DND-41 (cell line): ENCODE measurements at regions not wholly inside any gene's neighbourhood (a gene's known extent, or its start where the extent isn't known, plus 50 kb on each side); places are given as distances from the start of the nearest gene placed in this dataset.

ENCODE experiments used
- EZH2 ChIP-seq: IDR thresholded peaks from 3 replicates; pipeline ENCODE4 v1.6.1; 2012; ENCODE audit warnings: borderline replicate concordance, low read depth, mild to moderate bottlenecking, moderate library complexity, low read length, inconsistent platforms; ENCODE audit not compliant: severe bottlenecking
- TF ChIP-seq, protein P1 (sequence below): IDR thresholded peaks from 2 replicates; pipeline ENCODE4 v1.5.1; 2012; ENCODE audit warnings: borderline replicate concordance, low read length, moderate library complexity, mild to moderate bottlenecking; ENCODE audit not compliant: poor library complexity, severe bottlenecking; ENCODE audit errors: extremely low read depth

GRCh38 chr14:98022541-98023520 lies 1225.6 kb downstream of the VRK1 start:
- TF ChIP-seq, protein P1, sequence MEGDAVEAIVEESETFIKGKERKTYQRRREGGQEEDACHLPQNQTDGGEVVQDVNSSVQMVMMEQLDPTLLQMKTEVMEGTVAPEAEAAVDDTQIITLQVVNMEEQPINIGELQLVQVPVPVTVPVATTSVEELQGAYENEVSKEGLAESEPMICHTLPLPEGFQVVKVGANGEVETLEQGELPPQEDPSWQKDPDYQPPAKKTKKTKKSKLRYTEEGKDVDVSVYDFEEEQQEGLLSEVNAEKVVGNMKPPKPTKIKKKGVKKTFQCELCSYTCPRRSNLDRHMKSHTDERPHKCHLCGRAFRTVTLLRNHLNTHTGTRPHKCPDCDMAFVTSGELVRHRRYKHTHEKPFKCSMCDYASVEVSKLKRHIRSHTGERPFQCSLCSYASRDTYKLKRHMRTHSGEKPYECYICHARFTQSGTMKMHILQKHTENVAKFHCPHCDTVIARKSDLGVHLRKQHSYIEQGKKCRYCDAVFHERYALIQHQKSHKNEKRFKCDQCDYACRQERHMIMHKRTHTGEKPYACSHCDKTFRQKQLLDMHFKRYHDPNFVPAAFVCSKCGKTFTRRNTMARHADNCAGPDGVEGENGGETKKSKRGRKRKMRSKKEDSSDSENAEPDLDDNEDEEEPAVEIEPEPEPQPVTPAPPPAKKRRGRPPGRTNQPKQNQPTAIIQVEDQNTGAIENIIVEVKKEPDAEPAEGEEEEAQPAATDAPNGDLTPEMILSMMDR: no peak
- TF ChIP-seq EZH2: no peak
